ENCODE measurements at regions not wholly inside any gene's neighbourhood (a gene's known extent, or its start where the extent isn't known, plus 50 kb on each side); places are given as distances from the start of the nearest gene placed in this dataset.

DNA sequence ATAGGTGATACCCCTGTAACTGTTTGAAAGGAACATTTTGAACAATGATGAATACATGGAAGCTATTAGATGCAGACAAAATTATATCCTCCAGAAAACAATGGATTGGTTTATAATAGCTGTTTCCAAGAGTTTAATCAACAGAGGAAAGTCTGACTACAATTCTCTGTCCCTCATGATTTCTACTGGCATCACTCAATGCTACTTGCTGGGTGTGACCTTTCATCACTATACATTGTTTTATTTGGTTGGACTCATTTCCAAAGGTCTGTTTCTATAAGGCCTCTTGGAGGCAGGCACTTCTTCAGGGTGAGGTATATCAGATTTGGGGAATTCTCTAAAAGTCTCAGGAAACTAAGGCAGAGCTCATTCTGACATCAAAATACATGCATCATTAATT lies 636.1 kb upstream of the SLC8A1 start:
- no peak for DNase-seq

DNA sequence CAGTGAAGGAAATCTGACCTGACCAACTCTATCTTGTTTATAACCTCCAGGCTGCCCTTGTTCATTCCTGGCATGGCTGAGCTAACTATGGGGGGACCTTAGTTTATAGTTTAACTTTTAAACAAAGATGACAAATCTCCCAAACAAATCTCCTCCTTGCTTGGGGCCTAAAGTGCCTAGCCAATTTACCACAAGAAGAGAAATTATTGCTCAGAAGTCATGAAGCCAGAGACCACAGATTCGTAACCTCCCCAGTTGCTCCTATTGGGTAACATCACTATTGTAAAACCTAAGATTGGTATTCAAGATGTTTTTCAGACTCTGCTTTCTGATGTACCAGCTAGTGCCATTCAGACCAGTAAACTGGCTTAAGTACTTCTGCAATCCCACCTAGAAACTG lies 649.4 kb upstream of the SLC8A1 start:
- DNase-seq = no peak

DNA sequence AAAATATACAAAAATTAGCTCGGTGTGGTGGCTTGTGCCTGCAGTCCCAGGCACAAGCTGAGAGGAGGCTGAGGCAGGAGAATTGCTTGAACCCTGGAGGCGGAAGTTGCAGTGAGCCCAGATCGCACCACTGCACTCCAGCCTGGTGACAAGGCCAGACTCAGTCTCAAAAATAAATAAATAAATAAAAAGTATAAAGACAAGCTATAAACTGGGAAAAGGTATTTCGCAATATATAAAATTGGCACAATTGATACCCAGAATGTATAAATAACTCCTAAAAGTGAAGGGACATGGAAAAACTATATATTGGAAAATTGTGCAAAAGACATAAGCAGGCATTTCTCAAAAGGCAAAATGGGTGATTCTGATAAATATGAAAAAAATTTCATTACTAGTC lies 657.9 kb upstream of the SLC8A1 start:
- DNase-seq = no peak

DNA sequence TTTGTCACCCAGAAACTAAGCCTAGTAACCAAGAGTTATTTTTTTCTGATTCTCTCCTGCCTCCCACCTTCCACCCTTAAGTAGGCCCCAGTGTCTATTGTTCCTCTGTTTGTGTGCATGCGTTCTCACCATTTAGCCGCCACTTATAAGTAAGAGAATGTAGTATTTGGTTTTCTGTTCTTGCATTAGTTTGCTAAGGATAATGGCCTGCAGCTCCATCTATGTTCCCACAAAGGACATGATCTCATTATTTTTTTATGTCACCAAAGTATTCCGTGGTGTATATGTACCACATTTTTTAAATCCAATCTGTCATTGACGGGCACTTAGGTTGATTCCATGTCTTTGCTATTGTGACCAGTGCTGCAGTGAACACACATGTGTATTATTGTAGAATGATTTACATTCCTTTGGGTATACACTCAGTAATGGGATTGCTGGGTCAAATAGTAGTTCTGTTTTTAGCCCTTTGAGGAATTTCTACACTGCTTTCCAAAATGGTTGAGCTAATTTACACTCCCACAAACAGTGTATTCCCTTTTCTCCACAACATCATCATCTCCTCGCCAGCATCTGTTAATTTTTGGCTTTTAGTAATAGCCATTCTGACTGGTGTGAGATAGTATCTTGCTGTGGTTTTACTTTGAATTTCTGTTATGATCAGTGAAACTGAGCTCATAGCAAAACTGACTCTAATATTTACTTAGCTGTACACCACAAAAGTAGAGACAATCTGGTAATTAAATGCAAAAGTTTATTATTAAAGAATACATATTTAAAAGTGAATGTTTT lies 660.1 kb upstream of the SLC8A1 start:
- no peak for DNase-seq

DNA sequence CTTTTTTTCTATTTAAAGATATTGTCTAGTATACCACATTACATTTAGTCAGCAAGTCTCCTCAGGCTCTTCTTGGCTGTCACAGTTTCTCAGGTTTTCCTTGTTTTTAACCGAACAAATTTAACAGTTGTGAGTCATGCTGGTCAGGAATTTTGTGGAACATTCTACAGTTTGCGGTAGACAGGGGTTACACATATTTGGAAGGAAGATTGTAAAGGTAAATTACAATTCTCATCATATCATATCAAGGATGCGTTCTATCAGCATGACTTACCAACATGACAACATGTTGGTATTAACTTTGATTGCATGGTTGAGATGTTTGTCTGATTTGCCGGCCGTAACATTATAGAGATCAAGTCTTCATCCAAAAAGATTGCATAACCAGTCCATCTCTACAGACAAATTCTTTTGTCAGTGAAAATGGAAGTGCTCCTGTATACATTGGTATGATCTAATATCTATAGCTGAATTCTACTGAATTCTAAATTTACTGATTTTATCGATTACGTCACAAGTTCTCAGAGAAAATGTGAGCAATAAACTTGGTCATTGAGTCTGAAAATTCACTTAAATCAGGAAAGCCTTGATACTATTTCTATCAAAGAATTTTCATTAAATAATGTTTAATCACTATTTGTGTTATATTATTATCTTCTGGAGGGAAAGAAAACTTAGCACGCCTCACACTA lies 664.4 kb upstream of the SLC8A1 start:
- DNase-seq = no peak

DNA sequence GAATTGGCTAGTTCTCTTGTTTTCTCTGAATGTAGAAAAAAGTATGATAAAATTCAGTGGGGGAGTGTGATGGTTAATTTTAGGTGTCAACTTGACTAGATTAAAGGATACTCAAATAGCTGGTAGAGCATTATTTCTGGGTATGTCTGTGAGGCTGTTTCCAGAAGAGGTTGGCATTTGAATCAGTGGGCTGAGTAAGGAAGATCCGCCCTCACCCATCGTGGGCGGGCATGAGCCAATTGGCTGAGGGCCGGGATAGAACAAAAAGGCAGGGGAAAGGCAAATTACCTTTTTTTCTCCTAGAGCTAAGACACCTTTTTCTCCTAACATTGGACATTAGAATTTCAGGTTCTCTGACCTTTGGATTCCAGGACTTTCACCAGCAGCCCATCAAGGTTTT lies 667.6 kb upstream of the SLC8A1 start:
- no peak for DNase-seq

DNA sequence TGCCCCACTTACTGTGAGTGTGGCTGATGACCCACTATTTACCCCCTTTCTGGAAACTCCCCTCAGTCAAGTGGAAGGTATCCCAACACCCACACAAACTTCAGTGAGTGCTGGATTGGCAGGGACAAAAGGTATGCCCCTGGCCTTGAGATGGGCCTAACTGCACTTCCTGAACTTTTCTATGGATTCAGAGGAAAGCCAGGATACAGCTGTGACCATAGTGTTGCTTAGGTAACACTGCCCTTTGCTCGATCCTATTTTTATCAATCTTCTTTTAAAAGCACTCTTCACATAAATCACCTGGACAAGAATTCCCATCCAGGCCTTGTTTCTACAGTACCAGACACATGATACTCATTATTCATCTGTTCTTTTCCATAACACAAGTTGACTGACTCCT lies 671.5 kb upstream of the SLC8A1 start:
- no peak for DNase-seq

DNA sequence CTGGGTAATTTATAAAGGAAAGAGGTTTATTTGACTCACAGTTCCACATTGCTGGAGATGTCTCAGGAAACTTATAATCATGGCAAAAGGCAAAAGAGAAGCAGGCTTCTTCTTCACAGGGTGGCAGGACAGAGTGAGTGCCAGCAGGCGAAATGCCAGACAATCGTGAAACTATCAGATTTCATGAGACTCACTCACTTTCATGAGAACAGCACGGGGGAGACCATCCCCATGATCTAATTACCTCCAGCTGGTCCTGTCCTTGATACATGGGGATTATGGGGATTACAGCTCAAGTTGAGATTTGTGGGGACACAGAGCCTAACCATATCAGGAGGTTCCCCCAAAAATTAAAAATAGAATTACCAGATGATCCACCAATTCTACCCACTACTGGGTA lies 675.5 kb upstream of the SLC8A1 start:
- DNase-seq = no peak

DNA sequence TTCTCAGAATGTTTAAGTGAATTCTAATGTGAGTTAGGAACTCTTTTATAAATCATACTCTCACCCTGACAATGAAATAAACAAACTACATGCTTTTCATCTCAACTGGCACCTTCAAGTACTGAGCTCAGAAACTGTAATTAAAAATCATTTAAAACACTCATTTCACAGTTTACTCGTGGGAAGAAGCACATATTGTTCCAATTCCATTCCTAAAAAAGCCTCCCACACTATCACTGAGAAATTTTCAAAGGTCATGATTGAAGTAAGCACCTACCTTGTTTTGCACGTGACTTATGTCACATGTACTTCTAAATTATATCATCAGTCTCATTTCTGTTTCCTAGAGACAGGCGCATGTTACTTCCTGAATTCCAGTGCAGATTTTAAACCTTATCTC lies 678.1 kb upstream of the SLC8A1 start:
- DNase-seq = no peak

DNA sequence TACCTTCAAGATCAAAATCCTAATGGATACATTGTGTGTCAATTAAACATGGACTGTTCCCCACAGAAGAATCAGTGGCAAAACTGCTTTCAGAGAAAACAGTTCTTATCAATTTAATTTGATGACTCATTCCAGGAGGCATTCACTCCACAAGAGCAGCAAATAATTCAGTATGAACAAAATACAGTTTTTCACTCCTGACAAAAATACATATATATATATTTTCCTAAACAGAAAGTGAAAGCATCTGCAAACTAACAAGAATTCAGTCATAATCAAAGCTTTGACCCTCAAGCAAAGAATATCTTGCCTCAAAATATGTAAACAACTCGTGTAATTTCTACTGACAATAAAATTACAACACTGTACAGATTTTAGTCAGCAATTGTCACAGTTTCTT lies 685.1 kb upstream of the SLC8A1 start:
- DNase-seq = no peak

DNA sequence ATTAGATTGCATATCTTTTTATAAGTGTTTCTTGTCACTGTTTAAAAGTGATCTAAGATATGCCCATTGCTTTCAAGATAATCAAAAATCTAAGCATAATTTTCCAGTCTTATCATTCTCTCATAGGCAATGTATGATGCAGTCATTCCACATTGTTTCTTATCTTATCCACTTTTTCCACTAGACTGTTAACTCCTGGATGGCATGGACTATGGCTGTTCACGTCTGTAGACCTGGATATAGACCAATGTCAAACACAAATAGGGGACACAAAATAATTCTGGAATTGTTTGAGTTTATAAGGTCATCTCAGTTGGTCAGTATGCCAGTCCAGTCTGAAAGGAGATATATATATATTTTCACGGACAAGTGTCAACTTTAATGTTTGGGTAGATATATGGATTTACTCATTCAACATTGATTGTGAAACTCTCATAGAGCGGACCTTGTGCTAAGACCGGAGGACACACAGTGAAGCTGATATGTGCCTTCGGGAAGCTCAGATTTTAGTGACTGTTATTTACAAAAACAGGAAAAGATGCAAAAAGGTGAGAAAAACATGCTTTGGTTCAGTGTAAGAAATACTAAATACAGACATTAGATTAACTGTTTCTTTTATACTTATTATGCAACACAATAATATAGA lies 689.4 kb upstream of the SLC8A1 start:
- DNase-seq = no peak

DNA sequence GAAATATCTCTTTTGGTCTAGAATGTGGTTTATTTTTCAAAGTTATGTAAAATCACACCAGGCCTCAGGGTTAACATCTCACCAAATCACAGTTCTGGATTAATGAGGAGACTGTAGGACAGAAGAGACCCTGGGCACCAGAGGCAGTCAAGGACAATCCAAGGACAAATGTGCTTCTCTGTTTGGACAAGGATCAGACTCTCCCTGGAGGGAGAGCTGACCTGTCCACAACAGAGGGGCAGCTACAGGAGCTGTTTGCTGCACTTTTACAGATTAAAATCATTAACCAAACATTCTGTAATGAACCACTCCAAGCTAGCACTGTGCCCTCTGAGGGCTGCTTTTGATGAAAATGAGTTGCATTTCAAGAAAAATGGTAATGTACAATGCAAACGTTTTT lies 690.6 kb upstream of the SLC8A1 start:
- no peak for DNase-seq

DNA sequence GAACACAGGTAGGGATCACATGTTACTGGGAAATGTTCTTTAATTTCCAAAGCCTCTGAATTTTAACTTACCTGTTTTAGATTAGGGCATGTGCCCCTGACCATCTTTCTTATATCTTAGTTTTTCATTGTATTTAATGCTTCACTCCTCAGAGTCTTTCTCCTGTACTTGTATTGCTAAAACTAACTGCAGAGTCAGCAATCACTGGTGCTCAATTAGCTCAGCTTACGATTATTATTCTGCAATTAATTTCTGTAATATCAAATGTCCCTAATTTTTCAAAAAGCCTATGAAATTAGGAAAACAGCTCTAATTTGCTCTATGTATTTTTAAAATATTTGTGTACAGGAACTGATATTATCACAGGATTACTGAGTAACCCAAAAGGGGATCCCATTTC lies 693.2 kb upstream of the SLC8A1 start:
- no peak for DNase-seq

DNA sequence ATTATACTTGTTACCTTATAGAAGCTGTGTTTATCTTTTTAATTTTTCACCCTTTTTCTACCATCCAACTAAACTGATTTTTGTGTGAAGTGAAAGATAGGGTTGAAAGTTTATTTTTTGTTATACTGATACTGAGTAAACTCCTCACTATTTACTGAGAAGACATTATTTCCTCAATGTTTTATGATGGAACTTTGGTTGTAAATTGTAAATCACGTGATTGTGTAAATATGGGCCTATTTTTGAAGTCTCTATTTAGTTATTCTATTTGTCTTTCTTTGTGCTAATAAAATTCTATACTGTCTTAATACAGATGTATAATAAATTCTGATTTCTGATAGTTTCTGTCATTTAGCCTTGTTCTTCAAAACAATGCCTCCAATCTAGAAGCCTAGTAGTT lies 697.2 kb upstream of the SLC8A1 start:
- DNase-seq = no peak

DNA sequence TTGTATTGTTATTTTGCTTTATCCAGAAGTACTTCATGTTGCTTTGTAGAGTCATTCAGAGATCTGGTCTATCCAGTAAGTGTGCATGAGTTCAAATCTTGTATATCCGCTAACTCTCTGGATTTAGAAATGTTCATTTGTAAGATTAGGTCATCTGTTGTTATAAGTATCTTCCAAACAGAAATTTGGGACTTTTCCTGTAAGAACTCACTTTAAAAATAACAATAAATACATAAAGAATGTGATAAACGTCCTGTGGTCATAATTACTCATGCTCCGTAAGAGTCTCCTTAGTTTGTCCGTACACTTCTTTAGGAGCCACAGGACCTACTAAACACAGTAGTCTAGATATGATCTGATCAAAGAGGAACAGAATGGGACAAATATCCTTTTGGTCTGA lies 699.9 kb upstream of the SLC8A1 start:
- DNase-seq = no peak

DNA sequence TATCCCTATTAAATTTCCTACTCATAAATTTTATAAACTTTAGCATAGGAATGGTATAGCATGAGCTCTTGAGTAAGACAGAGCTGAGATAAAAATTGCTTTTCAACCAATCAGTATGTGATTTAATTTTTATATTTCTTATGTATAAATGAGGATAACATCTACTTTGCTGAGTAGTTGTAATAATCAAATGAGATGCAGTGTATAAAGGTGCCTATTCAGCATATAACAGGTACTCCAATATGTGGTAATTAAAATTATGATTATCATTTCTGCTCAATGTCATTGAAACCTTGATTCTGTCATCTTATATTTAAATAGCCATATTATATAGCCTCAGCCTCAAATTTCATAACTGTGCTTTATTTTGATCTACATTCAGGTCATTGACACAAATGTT lies 700.4 kb upstream of the SLC8A1 start:
- DNase-seq = no peak

DNA sequence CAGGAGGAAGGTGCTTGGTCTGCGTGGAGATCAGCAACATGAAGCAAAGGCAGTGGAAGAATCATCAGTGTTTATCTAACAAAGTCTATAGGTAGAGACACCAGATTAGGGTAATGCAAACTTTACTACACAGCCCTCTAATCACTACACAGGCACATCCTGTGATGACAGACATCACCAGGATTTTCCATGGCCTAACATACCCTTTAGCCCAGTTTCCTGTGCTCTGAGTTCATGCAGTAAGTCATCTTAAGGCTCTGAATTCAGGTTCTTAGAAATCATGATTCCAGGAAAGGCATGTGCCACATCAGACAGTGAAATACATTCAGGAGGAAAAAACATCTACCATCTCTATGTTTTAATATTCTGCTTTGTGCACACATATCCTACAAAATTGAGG lies 708.5 kb upstream of the SLC8A1 start:
- no peak for DNase-seq

DNA sequence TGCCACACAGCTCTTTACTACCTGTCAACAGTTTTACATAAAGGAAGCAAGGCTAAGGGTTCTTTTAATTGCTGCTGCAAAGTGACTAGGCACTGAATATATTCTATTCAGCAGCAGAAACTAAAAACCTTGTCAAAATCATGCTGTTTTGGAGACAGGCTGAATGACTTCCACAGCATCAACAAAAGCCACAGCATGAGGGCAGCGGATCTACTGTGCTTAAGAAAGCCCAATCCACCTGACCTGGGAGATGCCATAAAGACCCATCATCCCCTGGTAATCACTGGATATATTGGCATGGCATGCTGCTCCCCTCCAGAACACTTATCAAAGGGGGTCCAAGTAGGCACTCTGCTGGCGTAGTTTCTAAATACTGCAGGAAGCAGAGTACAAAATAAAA lies 715.1 kb upstream of the SLC8A1 start:
- no peak for DNase-seq

DNA sequence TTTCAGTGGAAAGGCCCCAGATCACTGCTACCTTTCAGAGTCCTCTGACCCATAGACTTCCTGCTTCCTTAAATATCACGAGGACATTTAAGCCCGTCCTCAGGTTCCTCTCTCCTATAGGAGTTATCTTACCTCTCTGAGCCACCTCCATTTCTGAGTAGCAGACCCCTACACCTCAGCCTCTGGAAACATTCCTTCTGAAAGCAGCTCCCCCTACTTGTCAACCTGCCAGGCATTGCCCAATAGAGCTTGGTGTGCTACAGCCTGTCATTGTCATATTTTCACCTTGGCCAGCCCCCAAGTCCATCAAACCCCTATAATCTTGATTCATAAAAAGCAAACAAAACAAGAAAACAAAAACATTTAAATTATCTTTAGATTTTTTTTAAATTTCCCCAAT lies 717.9 kb upstream of the SLC8A1 start:
- no peak for DNase-seq

DNA sequence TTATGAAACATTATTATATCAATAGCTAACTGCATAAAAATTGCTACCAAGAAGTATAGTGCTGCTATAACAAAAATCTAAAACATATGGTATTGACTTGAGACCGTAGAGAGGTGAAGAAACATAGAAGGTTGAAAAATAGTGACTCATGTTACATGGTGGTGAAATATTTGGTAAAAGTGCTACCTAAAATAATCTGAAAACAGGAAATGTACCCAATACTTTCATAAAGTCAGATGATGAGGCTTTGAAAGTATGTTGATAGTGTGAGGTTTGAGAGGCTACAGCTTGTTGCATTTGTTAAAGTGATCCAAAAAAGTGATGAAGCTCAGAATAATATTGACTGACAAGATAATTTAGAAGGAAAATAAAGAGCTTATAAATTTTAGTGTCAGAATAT lies 718.7 kb upstream of the SLC8A1 start:
- no peak for DNase-seq

DNA sequence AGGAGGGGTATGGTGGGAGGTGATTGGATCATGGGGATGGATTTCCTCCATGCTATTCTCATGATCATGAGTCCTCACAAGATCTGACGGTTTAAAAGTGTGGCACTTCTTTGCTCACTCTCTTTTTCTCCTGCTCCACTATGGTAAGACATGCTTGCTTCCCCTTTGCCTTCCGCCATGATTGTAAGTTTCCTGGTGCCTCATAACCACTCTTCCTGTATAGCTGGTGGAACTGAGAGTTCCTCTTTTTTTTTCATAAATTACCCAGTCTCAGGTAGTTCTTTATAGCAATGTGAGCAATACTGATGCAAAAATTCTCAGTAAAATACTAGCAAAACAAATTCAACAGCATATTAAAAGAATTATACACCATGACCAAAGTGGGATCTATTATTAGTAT lies 728.5 kb upstream of the SLC8A1 start:
- DNase-seq = no peak

DNA sequence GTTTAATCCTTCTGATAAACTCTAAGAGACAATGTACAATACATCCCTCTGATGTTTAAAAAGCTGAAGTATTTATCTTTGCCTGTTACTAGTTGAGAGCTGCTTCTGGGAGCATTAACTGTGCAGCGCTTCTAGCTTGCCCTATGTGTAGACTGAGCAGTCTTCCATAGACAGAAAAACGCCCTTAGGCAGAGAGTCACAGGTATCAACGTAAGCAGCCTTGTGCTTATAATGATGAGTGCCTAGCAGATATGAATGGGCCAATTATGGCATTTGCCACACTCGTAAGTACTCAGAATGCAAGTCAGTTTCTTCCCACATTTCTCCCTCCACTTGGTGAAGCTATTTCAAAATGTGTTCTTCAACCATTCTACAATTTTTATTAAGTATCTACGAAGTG lies 731.1 kb upstream of the SLC8A1 start:
- no peak for DNase-seq

DNA sequence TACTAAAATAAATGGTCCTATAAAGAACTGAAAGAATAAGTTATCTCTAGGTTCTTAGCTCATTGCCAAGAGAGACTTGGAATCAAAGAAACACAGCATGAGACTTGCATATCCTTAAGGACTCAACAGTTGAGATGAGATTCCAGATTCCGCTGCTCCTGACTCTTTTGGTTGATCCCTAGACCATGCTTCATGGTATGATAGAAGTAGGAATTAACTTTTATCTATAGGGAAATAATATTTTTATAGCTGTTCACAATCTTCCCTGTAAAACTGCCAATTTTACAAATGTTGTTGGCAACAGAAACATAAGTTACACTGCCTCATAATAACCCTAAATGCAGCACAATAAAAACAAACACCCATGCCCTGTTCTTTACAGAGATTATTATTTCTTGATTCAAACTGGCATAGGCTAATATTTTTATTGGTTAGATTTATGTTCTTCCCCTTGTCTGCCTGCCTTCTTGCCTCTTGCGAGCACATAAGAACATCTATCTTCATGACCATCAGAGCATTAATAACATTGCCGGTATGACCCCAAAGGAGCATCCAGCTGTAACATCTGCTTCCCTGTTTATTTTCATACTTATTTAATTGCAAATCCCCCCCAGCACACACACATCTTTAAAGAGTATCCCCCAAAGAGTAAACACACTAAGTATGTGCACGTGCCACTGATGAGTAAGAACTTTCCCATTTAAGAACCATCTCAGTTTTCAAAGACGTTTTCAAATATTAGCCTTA lies 735.7 kb upstream of the SLC8A1 start:
- no peak for DNase-seq

DNA sequence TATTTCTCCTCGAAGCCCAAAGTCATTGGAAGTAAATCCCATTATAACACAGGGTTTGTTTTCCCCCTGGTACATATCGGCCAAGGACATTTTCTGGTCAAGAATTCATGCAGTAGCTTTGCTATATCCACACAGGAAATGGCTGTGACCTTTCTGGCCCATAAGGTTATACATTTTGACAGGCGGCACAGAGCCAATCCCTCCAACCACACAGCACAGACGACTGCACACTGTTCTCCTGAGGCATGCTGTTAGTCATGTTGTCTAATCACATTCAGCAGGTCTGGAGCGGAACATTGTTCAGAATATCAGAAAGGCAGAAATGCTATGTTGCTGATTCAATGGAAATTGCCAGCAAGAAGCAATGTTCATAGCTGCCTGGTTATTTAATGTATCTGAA lies 742.3 kb upstream of the SLC8A1 start:
- no peak for DNase-seq

Data from activated gamma-delta T cell treated with Interleukin-2 at 50 U/mL for 16 hours (primary cell).